ENCODE measurements at regions not wholly inside any gene's neighbourhood (a gene's known extent, or its start where the extent isn't known, plus 50 kb on each side); places are given as distances from the start of the nearest gene placed in this dataset.
A peak's percentile ranks its signal among the peaks of the same experiment; 100 is the strongest.
"Not testable (repeated sequence)": the region's sequence is repeated elsewhere in the genome, so short reads cannot be mapped to it uniquely, and the experiment has no call there.

GRCh38 chr20:26214991-26215390 is 518.3 kb upstream of the ZNF337 start:
- no peak for DNase-seq
- no peak for FAIRE-seq
- Histone ChIP-seq H3K27me3 (ENCODE audit: control insufficient read depth, insufficient read depth, low read length) (peaks cover 9% of the 10 kb centered on the region), H3K36me3 (ENCODE audit: control insufficient read depth in 2 of 3, insufficient read depth in 3 of 3, low read length in 3 of 3) (no peaks in the 10 kb centered on the region), H3K27ac (ENCODE audit: low read depth in 2 of 2, low read length in 2 of 2) (no peak overlapping the region), H3K4me3 (ENCODE audit: low read length in 3 of 3) (no peak overlapping the region), H3K9me3 (ENCODE audit: control insufficient read depth in 2 of 3, insufficient read depth in 1 of 3, low read length in 3 of 3) (no peaks in the 10 kb centered on the region), H3K9ac (ENCODE audit: low read length in 3 of 3) (no peak overlapping the region), H3K4me1 (ENCODE audit: control insufficient read depth in 2 of 3, insufficient read depth in 2 of 3, low read depth in 1 of 3, low read length in 3 of 3) (no peaks in the 10 kb centered on the region)
- TF ChIP-seq CTCF (IDR thresholded peaks at IDR 0.05; ENCODE audit: borderline replicate concordance, extremely low read depth, insufficient read depth), result no peak
- intact Hi-C loops (cut with DNase I), result no loop called here

GRCh38 chr20:26209171-26209941 is 512.7 kb upstream of the ZNF337 start:
- H3K4me1 ChIP-seq (ENCODE audit: control insufficient read depth in 2 of 3, insufficient read depth in 2 of 3, low read depth in 1 of 3, low read length in 3 of 3), result no peaks in the 10 kb centered on the region
- peaks cover 21% of the 10 kb centered on the region for H3K27me3 ChIP-seq (ENCODE audit: control insufficient read depth, insufficient read depth, low read length)
- H3K27ac ChIP-seq (ENCODE audit: low read depth in 2 of 2, low read length in 2 of 2), result no peak overlapping the region
- no peaks in the 10 kb centered on the region for H3K36me3 ChIP-seq (ENCODE audit: control insufficient read depth in 2 of 3, insufficient read depth in 3 of 3, low read length in 3 of 3)
- H3K4me3 ChIP-seq (ENCODE audit: low read length in 3 of 3), result no peak overlapping the region
- H3K9me3 ChIP-seq (ENCODE audit: control insufficient read depth in 2 of 3, insufficient read depth in 1 of 3, low read length in 3 of 3), result no peaks in the 10 kb centered on the region
- no peak for TF ChIP-seq CTCF (IDR thresholded peaks at IDR 0.05; ENCODE audit: borderline replicate concordance, extremely low read depth, insufficient read depth)
- H3K9ac ChIP-seq (ENCODE audit: low read length in 3 of 3), result no peak overlapping the region
- FAIRE-seq (peak; percentile 98), DNase-seq (peak; percentile 18 to 77 (median 29))
- intact Hi-C loops (cut with DNase I), result no loop called here

DNA sequence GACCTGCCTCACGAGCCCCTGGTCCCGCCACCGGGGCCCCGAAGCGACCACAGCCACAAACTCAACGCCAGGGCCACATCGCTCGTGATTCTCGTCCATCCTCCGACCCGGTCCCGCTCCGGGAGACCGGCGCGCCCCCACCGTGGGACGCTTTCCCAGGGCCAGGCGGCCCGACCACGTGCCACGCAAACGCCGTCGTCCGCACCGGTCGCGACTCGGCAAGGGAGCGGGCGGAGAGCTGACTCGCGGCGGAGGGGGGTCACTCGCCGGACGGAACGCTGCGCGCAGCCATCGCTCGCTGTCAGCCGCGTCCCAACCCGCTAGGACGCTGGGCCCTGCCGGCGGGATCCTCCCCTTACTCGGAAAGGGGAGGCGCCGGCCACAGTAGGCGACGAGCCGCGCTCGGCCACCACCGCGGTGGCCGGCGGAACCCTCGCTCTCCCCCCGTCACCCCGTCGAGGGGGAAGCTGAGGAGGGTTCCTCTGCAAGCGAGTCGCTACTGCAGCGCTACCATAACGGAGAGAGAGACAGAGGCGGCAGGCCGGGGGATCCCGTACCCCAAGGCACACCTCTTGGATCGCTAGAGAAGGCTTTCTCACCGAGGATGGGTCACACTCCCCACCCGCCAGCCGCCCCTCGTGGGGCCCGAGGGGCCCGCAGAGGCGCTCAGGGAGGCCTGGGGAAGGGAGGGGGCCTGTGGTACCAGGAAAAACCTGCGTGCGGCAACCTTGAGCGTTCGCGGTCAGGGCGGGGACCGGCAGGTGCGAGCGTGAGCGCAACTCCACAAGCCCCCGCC is 511.8 kb upstream of the ZNF337 start:
- Histone ChIP-seq H3K4me3 (ENCODE audit: low read length in 3 of 3) (no peak overlapping the region), H3K27me3 (ENCODE audit: control insufficient read depth, insufficient read depth, low read length) (peaks cover 21% of the 10 kb centered on the region), H3K9me3 (ENCODE audit: control insufficient read depth in 2 of 3, insufficient read depth in 1 of 3, low read length in 3 of 3) (no peaks in the 10 kb centered on the region), H3K4me1 (ENCODE audit: control insufficient read depth in 2 of 3, insufficient read depth in 2 of 3, low read depth in 1 of 3, low read length in 3 of 3) (no peaks in the 10 kb centered on the region), H3K27ac (ENCODE audit: low read depth in 2 of 2, low read length in 2 of 2) (no peak overlapping the region), H3K9ac (ENCODE audit: low read length in 3 of 3) (no peak overlapping the region), H3K36me3 (ENCODE audit: control insufficient read depth in 2 of 3, insufficient read depth in 3 of 3, low read length in 3 of 3) (no peaks in the 10 kb centered on the region)
- intact Hi-C loops (cut with DNase I), result no loop called here
- FAIRE-seq, result peak; percentile 70
- no peak for TF ChIP-seq CTCF (IDR thresholded peaks at IDR 0.05; ENCODE audit: borderline replicate concordance, extremely low read depth, insufficient read depth)
- peak; percentile 24 to 59 (median 53) for DNase-seq

GRCh38 chr20:26207967-26208295 is 511.3 kb upstream of the ZNF337 start:
- peaks cover 21% of the 10 kb centered on the region for H3K27me3 ChIP-seq (ENCODE audit: control insufficient read depth, insufficient read depth, low read length)
- intact Hi-C loops (cut with DNase I); H3K4me3 ChIP-seq (ENCODE audit: low read length in 3 of 3); H3K9ac ChIP-seq (ENCODE audit: low read length in 3 of 3); H3K36me3 ChIP-seq (ENCODE audit: control insufficient read depth in 2 of 3, insufficient read depth in 3 of 3, low read length in 3 of 3); H3K27ac ChIP-seq (ENCODE audit: low read depth in 2 of 2, low read length in 2 of 2); H3K4me1 ChIP-seq (ENCODE audit: control insufficient read depth in 2 of 3, insufficient read depth in 2 of 3, low read depth in 1 of 3, low read length in 3 of 3); H3K9me3 ChIP-seq (ENCODE audit: control insufficient read depth in 2 of 3, insufficient read depth in 1 of 3, low read length in 3 of 3); FAIRE-seq: not testable (repeated sequence)
- peak; percentile 9 to 55 (median 12) for DNase-seq
